SK-N-MC (cell line): ENCODE measurements at regions not wholly inside any gene's neighbourhood (a gene's known extent, or its start where the extent isn't known, plus 50 kb on each side); places are given as distances from the start of the nearest gene placed in this dataset.
"Not testable (repeated sequence)": the region's sequence is repeated elsewhere in the genome, so short reads cannot be mapped to it uniquely, and the experiment has no call there.

Experiments used
- DNase-seq: peaks from one replicate; pipeline ENCODE4 v3.0.0-alpha.2; 2011; ENCODE audit warnings: low read depth, low spot score
- H3K27ac ChIP-seq: fragments of 200-600 bp; sonication (generic); 2 replicates; pipeline ENCODE4 v1.5.1; 2016; ENCODE audit warnings: mixed run types
- H3K36me3 ChIP-seq: fragments of 200-600 bp; sonication (generic); 2 replicates; pipeline ENCODE4 v1.6.1; 2017; ENCODE audit warnings: antibody characterized with exemption, low read length, mixed read lengths; ENCODE audit not compliant: insufficient read depth
- H3K4me3 ChIP-seq: fragments of 200-600 bp; sonication (generic); 2 replicates; pipeline ENCODE4 v1.5.1; 2016
- H3K9ac ChIP-seq: fragments of 200-600 bp; sonication (generic); 2 replicates; pipeline ENCODE4 v1.8.0; 2017; ENCODE audit warnings: mixed run types, mixed read lengths; ENCODE audit not compliant: insufficient read length
- H3K9me3 ChIP-seq: fragments of 200-600 bp; sonication (generic); 2 replicates; pipeline ENCODE4 v1.6.1; 2017; ENCODE audit warnings: low read depth, mild to moderate bottlenecking, antibody characterized with exemption, low read length, moderate library complexity, mixed read lengths
- EZH2 ChIP-seq: fragments of 200-600 bp; sonication (generic); IDR thresholded peaks from one replicate; pipeline ENCODE4 v1.6.1; 2017; ENCODE audit warnings: antibody characterized with exemption
- FOXP2 ChIP-seq: optimal IDR thresholded peaks from 2 replicates; pipeline ENCODE3; 2011; ENCODE audit warnings: mild to moderate bottlenecking, moderate library complexity; ENCODE audit not compliant: insufficient read depth; ENCODE audit errors: extremely low read length, control extremely low read depth
- POLR2AphosphoS5 ChIP-seq: IDR thresholded peaks from 2 replicates; pipeline ENCODE4 v1.6.1; 2012; ENCODE audit warnings: mild to moderate bottlenecking, low read depth, low read length, borderline replicate concordance

GRCh38 chrX:114181195-114181594, 402.7 kb upstream of the HTR2C start:
- no peak for DNase-seq
- Histone ChIP-seq H3K9ac (no peak overlapping the region), H3K9me3 (no peaks in the 10 kb centered on the region), H3K36me3 (no peaks in the 10 kb centered on the region), H3K27ac (no peak overlapping the region), H3K4me3 (no peak overlapping the region)
- TF ChIP-seq POLR2AphosphoS5 (no peak), FOXP2 (no peak), EZH2 (no peak)

GRCh38 chrX:114178126-114178525, 405.8 kb upstream of the HTR2C start:
- Histone ChIP-seq H3K27ac (no peak overlapping the region), H3K9ac (no peak overlapping the region), H3K9me3 (no peaks in the 10 kb centered on the region), H3K4me3 (no peak overlapping the region), H3K36me3 (no peaks in the 10 kb centered on the region)
- TF ChIP-seq POLR2AphosphoS5 (no peak), FOXP2 (no peak), EZH2 (no peak)
- DNase-seq, result no peak

- not testable (repeated sequence) for DNase-seq, H3K9me3 ChIP-seq, H3K9ac ChIP-seq, H3K36me3 ChIP-seq, H3K27ac ChIP-seq, H3K4me3 ChIP-seq
These were observed 416.6 kb upstream of the HTR2C start for GRCh38 chrX:114167276-114167675.

- DNase-seq, result no peak
- TF ChIP-seq FOXP2 (no peak), EZH2 (no peak), POLR2AphosphoS5 (no peak)
- no peak overlapping the region for H3K27ac ChIP-seq
- H3K9ac ChIP-seq, result no peak overlapping the region
- no peak overlapping the region for H3K4me3 ChIP-seq
- no peaks in the 10 kb centered on the region for H3K9me3 ChIP-seq
- H3K36me3 ChIP-seq, result no peaks in the 10 kb centered on the region
These were observed 417.3 kb upstream of the HTR2C start for GRCh38 chrX:114166601-114167000.

- Histone ChIP-seq H3K27ac (no peak overlapping the region), H3K4me3 (no peak overlapping the region), H3K9me3 (no peaks in the 10 kb centered on the region), H3K36me3 (no peaks in the 10 kb centered on the region), H3K9ac (no peak overlapping the region)
- DNase-seq, result no peak
- no peak for TF ChIP-seq EZH2
- TF ChIP-seq POLR2AphosphoS5, result no peak
These were observed 418.3 kb upstream of the HTR2C start for GRCh38 chrX:114165537-114165936.

- H3K27ac ChIP-seq, result no peak overlapping the region
- H3K4me3 ChIP-seq, result no peak overlapping the region
- TF ChIP-seq EZH2, result no peak
- TF ChIP-seq POLR2AphosphoS5, result no peak
- TF ChIP-seq FOXP2, result no peak
- H3K9ac ChIP-seq, result no peak overlapping the region
- DNase-seq, result no peak
- no peaks in the 10 kb centered on the region for H3K36me3 ChIP-seq
- no peaks in the 10 kb centered on the region for H3K9me3 ChIP-seq
These were observed 421.7 kb upstream of the HTR2C start for GRCh38 chrX:114162068-114162735.

GRCh38 chrX:114152801-114153200, 431.1 kb upstream of the HTR2C start:
- H3K27ac ChIP-seq, result no peak overlapping the region
- TF ChIP-seq FOXP2 (no peak), EZH2 (no peak), POLR2AphosphoS5 (no peak)
- DNase-seq, result no peak
- no peaks in the 10 kb centered on the region for H3K36me3 ChIP-seq
- H3K9ac ChIP-seq, result no peak overlapping the region
- H3K9me3 ChIP-seq, result no peaks in the 10 kb centered on the region
- no peak overlapping the region for H3K4me3 ChIP-seq

- no peak for DNase-seq
- Histone ChIP-seq H3K36me3 (no peaks in the 10 kb centered on the region), H3K9ac (no peak overlapping the region), H3K27ac (no peak overlapping the region), H3K4me3 (no peak overlapping the region), H3K9me3 (no peaks in the 10 kb centered on the region)
- TF ChIP-seq EZH2, result no peak
- TF ChIP-seq FOXP2, result no peak
- no peak for TF ChIP-seq POLR2AphosphoS5
These were observed 431.8 kb upstream of the HTR2C start for GRCh38 chrX:114152130-114152529.

GRCh38 chrX:114134465-114134864, 449.4 kb upstream of the HTR2C start:
- H3K36me3 ChIP-seq, result no peaks in the 10 kb centered on the region
- no peak overlapping the region for H3K9ac ChIP-seq
- TF ChIP-seq FOXP2 (no peak), POLR2AphosphoS5 (no peak), EZH2 (no peak)
- no peak overlapping the region for H3K27ac ChIP-seq
- H3K4me3 ChIP-seq, result no peak overlapping the region
- DNase-seq, result no peak
- H3K9me3 ChIP-seq, result no peaks in the 10 kb centered on the region
